K562 (cell line): ENCODE measurements at regions not wholly inside any gene's neighbourhood (a gene's known extent, or its start where the extent isn't known, plus 50 kb on each side); places are given as distances from the start of the nearest gene placed in this dataset.

Experiments
- E2F3 ChIP-seq: fragments of 250-450 bp; sonication (Bioruptor Pico); IDR thresholded peaks from 2 replicates; pipeline ENCODE4 v1.4.0; 2020; ENCODE audit warnings: mild to moderate bottlenecking
- MECOM ChIP-seq: fragments of 250-450 bp; sonication (Bioruptor Pico); IDR thresholded peaks from 2 replicates; pipeline ENCODE4 v1.8.0; 2022; ENCODE audit warnings: inconsistent platforms
- NUFIP1 ChIP-seq: fragments of 450-650 bp; IDR thresholded peaks from 2 replicates; pipeline ENCODE4 v1.6.1; 2018; ENCODE audit not compliant: partially characterized antibody
- SIX5 ChIP-seq, 2 experiments: IDR thresholded peaks; 2 replicates each; pipeline ENCODE4 v1.6.1; 2011; ENCODE audit warnings: low read length in 2 of 2, borderline replicate concordance in 1 of 2, low read depth in 1 of 2, mild to moderate bottlenecking in 1 of 2, moderate library complexity in 1 of 2; ENCODE audit not compliant: insufficient read depth in 1 of 2
- ZNF140 ChIP-seq: fragments of 250-450 bp; sonication (Bioruptor Pico); IDR thresholded peaks from 2 replicates; pipeline ENCODE4 v1.8.0; 2021; ENCODE audit warnings: moderate library complexity, mild to moderate bottlenecking, inconsistent platforms
- ZNF143 ChIP-seq: sonication (generic); formaldehyde crosslinking; IDR thresholded peaks from 2 replicates; pipeline ENCODE4 v1.9.0; 2022; ENCODE audit warnings: mild to moderate bottlenecking, missing genetic modification reagents
- TF ChIP-seq, protein P1 (sequence below): sonication (generic); formaldehyde crosslinking; IDR thresholded peaks from 2 replicates; pipeline ENCODE4 v1.8.1; 2023; ENCODE audit warnings: mild to moderate bottlenecking, missing genetic modification reagents
- TF ChIP-seq, protein P2 (sequence below): sonication (generic); formaldehyde crosslinking; IDR thresholded peaks from 2 replicates; pipeline ENCODE4 v1.8.1; 2022; ENCODE audit warnings: missing genetic modification reagents
- TF ChIP-seq, protein P3 (sequence below): sonication (generic); formaldehyde crosslinking; IDR thresholded peaks from 2 replicates; pipeline ENCODE4 v1.4.0; 2020; ENCODE audit warnings: mild to moderate bottlenecking, missing genetic modification reagents

DNA sequence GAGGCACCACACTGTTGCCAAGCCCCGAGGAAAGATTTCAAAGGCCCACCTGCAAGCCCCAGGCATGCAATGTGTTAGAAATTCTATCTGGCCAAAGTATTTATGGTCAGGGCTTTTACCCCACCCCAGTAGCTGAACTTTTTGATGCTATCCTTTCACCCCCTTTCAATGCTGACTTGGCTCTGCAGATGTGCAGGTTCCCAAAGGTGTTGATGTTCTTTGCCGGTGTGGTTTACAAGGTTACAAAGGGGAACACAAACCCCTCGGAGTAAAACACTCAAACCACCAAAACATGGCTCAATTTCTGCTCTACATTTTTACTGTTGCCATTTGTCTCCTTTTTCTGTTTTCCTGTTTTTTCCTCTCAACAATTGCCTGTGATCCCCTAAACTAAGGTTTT lies 145.4 kb upstream of the BNIP2 start (continued):
- TF ChIP-seq, protein P1, sequence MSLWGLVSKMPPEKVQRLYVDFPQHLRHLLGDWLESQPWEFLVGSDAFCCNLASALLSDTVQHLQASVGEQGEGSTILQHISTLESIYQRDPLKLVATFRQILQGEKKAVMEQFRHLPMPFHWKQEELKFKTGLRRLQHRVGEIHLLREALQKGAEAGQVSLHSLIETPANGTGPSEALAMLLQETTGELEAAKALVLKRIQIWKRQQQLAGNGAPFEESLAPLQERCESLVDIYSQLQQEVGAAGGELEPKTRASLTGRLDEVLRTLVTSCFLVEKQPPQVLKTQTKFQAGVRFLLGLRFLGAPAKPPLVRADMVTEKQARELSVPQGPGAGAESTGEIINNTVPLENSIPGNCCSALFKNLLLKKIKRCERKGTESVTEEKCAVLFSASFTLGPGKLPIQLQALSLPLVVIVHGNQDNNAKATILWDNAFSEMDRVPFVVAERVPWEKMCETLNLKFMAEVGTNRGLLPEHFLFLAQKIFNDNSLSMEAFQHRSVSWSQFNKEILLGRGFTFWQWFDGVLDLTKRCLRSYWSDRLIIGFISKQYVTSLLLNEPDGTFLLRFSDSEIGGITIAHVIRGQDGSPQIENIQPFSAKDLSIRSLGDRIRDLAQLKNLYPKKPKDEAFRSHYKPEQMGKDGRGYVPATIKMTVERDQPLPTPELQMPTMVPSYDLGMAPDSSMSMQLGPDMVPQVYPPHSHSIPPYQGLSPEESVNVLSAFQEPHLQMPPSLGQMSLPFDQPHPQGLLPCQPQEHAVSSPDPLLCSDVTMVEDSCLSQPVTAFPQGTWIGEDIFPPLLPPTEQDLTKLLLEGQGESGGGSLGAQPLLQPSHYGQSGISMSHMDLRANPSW, result no peak
- TF ChIP-seq, protein P2, sequence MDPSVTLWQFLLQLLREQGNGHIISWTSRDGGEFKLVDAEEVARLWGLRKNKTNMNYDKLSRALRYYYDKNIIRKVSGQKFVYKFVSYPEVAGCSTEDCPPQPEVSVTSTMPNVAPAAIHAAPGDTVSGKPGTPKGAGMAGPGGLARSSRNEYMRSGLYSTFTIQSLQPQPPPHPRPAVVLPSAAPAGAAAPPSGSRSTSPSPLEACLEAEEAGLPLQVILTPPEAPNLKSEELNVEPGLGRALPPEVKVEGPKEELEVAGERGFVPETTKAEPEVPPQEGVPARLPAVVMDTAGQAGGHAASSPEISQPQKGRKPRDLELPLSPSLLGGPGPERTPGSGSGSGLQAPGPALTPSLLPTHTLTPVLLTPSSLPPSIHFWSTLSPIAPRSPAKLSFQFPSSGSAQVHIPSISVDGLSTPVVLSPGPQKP (CRISPR knock-in tag), result no peak
- TF ChIP-seq NUFIP1 (no peak), E2F3 (CRISPR knock-in tag) (no peak), SIX5 (IDR thresholded peaks at IDR 0.05; ENCODE audit: borderline replicate concordance in 1 of 2, insufficient read depth in 1 of 2, low read depth in 1 of 2, low read length in 2 of 2) (no peak), ZNF140 (CRISPR knock-in tag) (no peak), MECOM (CRISPR knock-in tag) (no peak), ZNF143 (CRISPR knock-in tag) (no peak)
- TF ChIP-seq, protein P3, sequence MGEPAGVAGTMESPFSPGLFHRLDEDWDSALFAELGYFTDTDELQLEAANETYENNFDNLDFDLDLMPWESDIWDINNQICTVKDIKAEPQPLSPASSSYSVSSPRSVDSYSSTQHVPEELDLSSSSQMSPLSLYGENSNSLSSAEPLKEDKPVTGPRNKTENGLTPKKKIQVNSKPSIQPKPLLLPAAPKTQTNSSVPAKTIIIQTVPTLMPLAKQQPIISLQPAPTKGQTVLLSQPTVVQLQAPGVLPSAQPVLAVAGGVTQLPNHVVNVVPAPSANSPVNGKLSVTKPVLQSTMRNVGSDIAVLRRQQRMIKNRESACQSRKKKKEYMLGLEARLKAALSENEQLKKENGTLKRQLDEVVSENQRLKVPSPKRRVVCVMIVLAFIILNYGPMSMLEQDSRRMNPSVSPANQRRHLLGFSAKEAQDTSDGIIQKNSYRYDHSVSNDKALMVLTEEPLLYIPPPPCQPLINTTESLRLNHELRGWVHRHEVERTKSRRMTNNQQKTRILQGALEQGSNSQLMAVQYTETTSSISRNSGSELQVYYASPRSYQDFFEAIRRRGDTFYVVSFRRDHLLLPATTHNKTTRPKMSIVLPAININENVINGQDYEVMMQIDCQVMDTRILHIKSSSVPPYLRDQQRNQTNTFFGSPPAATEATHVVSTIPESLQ, result no peak
